ENCODE measurements at regions not wholly inside any gene's neighbourhood (a gene's known extent, or its start where the extent isn't known, plus 50 kb on each side); places are given as distances from the start of the nearest gene placed in this dataset.

DNA sequence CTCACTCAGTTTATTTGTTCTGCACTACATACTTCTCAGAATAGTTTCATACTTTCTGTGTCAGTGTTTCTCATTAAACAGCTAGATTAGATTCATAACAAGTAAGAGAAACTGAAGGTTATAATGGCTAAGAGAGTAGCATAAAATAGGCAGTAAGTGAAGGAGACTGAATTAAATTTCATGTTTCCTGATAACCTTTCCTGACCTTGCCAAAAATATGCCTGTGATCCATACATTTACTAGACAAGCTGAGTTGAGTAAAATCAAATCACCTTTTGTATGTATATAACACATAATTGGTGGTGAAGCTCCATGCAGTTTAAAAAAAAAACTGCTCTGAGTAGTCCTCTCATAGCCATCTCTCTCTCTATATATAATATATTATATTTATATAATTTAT is 545.3 kb upstream of the PCDH20 start:
- Histone ChIP-seq H4K20me1 (ENCODE audit: low read depth, low read length) (no peaks in the 10 kb centered on the region), H3K27ac (ENCODE audit: low read depth, low read length) (no peak overlapping the region), H3F3A (ENCODE audit: insufficient read depth) (no peaks in the 10 kb centered on the region), H3K79me2 (ENCODE audit: insufficient read depth, low read length) (no peaks in the 10 kb centered on the region), H2AFZ (ENCODE audit: low read depth, low read length, severe bottlenecking) (peak overlapping the region; percentile 3), H3K4me2 (ENCODE audit: low read depth, low read length, poor library complexity, severe bottlenecking) (no peak overlapping the region), H3K4me3 (ENCODE audit: insufficient read depth, low read length, poor library complexity, severe bottlenecking) (no peak overlapping the region), H3K9me2 (replicated peaks; ENCODE audit: insufficient read depth, low read length) (no peaks in the 10 kb centered on the region), H3K36me3 (ENCODE audit: low read length) (no peaks in the 10 kb centered on the region), H3K9ac (ENCODE audit: low read length) (no peak overlapping the region), H3K27me3 (ENCODE audit: low read length) (no peaks in the 10 kb centered on the region), H3K9me3 (ENCODE audit: insufficient read depth, low read length) (no peaks in the 10 kb centered on the region)
- TF ChIP-seq CTCF (IDR thresholded peaks at IDR 0.05; ENCODE audit: insufficient read depth, low read length, poor library complexity, severe bottlenecking) (no peak), EZH2phosphoT487 (conservative IDR thresholded peaks at IDR 0.05; ENCODE audit: low read length) (no peak)

- H3K4me3 ChIP-seq (ENCODE audit: insufficient read depth, low read length, poor library complexity, severe bottlenecking), result no peak overlapping the region
- no peaks in the 10 kb centered on the region for H3K9me2 ChIP-seq (replicated peaks; ENCODE audit: insufficient read depth, low read length)
- no peaks in the 10 kb centered on the region for H3K79me2 ChIP-seq (ENCODE audit: insufficient read depth, low read length)
- peak overlapping the region; percentile 17 for H3K4me2 ChIP-seq (ENCODE audit: low read depth, low read length, poor library complexity, severe bottlenecking)
- TF ChIP-seq EZH2phosphoT487 (conservative IDR thresholded peaks at IDR 0.05; ENCODE audit: low read length) (no peak), CTCF (IDR thresholded peaks at IDR 0.05; ENCODE audit: insufficient read depth, low read length, poor library complexity, severe bottlenecking) (peak; percentile 13)
- H3K9ac ChIP-seq (ENCODE audit: low read length), result no peak overlapping the region
- peak overlapping the region; percentile 75 for H2AFZ ChIP-seq (ENCODE audit: low read depth, low read length, severe bottlenecking)
- H3K27ac ChIP-seq (ENCODE audit: low read depth, low read length), result no peak overlapping the region
- H3K9me3 ChIP-seq (ENCODE audit: insufficient read depth, low read length), result no peaks in the 10 kb centered on the region
- H4K20me1 ChIP-seq (ENCODE audit: low read depth, low read length), result no peaks in the 10 kb centered on the region
- H3K36me3 ChIP-seq (ENCODE audit: low read length), result no peaks in the 10 kb centered on the region
- no peaks in the 10 kb centered on the region for H3K27me3 ChIP-seq (ENCODE audit: low read length)
- H3F3A ChIP-seq (ENCODE audit: insufficient read depth), result no peaks in the 10 kb centered on the region
Observed at GRCh38 chr13:61954092-61954491, 538.4 kb upstream of the PCDH20 start.

DNA sequence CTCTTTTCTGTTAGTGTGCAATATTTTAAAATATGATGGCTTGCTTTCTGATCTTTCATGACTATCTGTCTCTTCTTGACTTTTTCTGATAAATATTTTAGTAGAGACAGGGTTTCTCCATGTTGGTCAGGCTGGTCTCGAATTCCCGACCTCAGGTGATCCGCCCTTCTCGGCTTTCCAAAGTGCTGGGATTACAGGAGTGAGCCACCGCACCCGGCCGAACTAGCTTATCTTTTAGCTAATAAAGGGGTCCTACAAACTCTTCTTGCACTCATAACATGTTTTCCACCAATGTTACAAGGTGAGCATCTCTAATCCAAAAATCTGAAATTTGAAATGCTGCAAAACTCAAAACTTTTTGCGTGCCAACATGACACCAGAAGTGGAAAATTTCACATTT is 535.2 kb upstream of the PCDH20 start:
- Histone ChIP-seq H3K27me3 (ENCODE audit: low read length) (no peaks in the 10 kb centered on the region), H3K9ac (ENCODE audit: low read length) (no peak overlapping the region), H2AFZ (ENCODE audit: low read depth, low read length, severe bottlenecking) (no peak overlapping the region), H3K36me3 (ENCODE audit: low read length) (no peaks in the 10 kb centered on the region), H3K4me3 (ENCODE audit: insufficient read depth, low read length, poor library complexity, severe bottlenecking) (no peak overlapping the region), H4K20me1 (ENCODE audit: low read depth, low read length) (no peaks in the 10 kb centered on the region), H3K4me2 (ENCODE audit: low read depth, low read length, poor library complexity, severe bottlenecking) (no peak overlapping the region), H3K79me2 (ENCODE audit: insufficient read depth, low read length) (no peaks in the 10 kb centered on the region), H3F3A (ENCODE audit: insufficient read depth) (no peaks in the 10 kb centered on the region), H3K9me2 (replicated peaks; ENCODE audit: insufficient read depth, low read length) (no peaks in the 10 kb centered on the region), H3K27ac (ENCODE audit: low read depth, low read length) (no peak overlapping the region), H3K9me3 (ENCODE audit: insufficient read depth, low read length) (no peaks in the 10 kb centered on the region)
- TF ChIP-seq CTCF (IDR thresholded peaks at IDR 0.05; ENCODE audit: insufficient read depth, low read length, poor library complexity, severe bottlenecking), result no peak
- no peak for TF ChIP-seq EZH2phosphoT487 (conservative IDR thresholded peaks at IDR 0.05; ENCODE audit: low read length)

All from SU-DHL-6 (cell line).